HG02973 (cell line): ENCODE measurements at regions not wholly inside any gene's neighbourhood (a gene's known extent, or its start where the extent isn't known, plus 50 kb on each side); places are given as distances from the start of the nearest gene placed in this dataset.

Source experiments
- ATAC-seq: cut with Tn5 transposase; IDR thresholded peaks from one replicate; pipeline ENCODE4 v1.9.1; 2021; ENCODE audit warnings: moderate library complexity; ENCODE audit not compliant: unreplicated experiment

- no peak for ATAC-seq
Observed at GRCh38 chr16:5379954-5380353, 282.4 kb upstream of the EEF2KMT start.

GRCh38 chr16:5378531-5378930 is 280.9 kb upstream of the EEF2KMT start:
- no peak for ATAC-seq

GRCh38 chr16:5377280-5377898 is 279.8 kb upstream of the EEF2KMT start:
- no peak for ATAC-seq

- no peak for ATAC-seq
Observed at GRCh38 chr16:5374184-5374583, 276.6 kb upstream of the EEF2KMT start.

GRCh38 chr16:5367951-5368350 is 270.4 kb upstream of the EEF2KMT start:
- ATAC-seq, result no peak

GRCh38 chr16:5366126-5366525 is 268.5 kb upstream of the EEF2KMT start:
- no peak for ATAC-seq

- ATAC-seq, result no peak
Observed at GRCh38 chr16:5364186-5364585, 266.6 kb upstream of the EEF2KMT start.

- ATAC-seq, result no peak
Observed at GRCh38 chr16:5361322-5361721, 263.7 kb upstream of the EEF2KMT start.

GRCh38 chr16:5354645-5355044 is 257.1 kb upstream of the EEF2KMT start:
- ATAC-seq, result no peak

- no peak for ATAC-seq
Observed at GRCh38 chr16:5349670-5350517, 252.3 kb upstream of the EEF2KMT start.

- no peak for ATAC-seq
Observed at GRCh38 chr16:5349101-5349500, 251.5 kb upstream of the EEF2KMT start.

- no peak for ATAC-seq
Observed at GRCh38 chr16:5347561-5347960, 250.0 kb upstream of the EEF2KMT start.

- no peak for ATAC-seq
Observed at GRCh38 chr16:5336941-5337340, 239.3 kb upstream of the EEF2KMT start.

- no peak for ATAC-seq
Observed at GRCh38 chr16:5333991-5334390, 236.4 kb upstream of the EEF2KMT start.

- no peak for ATAC-seq
Observed at GRCh38 chr16:5333126-5333525, 235.5 kb upstream of the EEF2KMT start.

GRCh38 chr16:5330058-5330457 is 232.5 kb upstream of the EEF2KMT start:
- no peak for ATAC-seq

GRCh38 chr16:5328546-5328945 is 231.0 kb upstream of the EEF2KMT start:
- ATAC-seq, result no peak

GRCh38 chr16:5326395-5326794 is 228.8 kb upstream of the EEF2KMT start:
- ATAC-seq, result no peak

- no peak for ATAC-seq
Observed at GRCh38 chr16:5325932-5326331, 228.3 kb upstream of the EEF2KMT start.

- ATAC-seq, result no peak
Observed at GRCh38 chr16:5323284-5324141, 225.9 kb upstream of the EEF2KMT start.

GRCh38 chr16:5321930-5322329 is 224.3 kb upstream of the EEF2KMT start:
- ATAC-seq, result no peak

GRCh38 chr16:5319799-5320198 is 222.2 kb upstream of the EEF2KMT start:
- no peak for ATAC-seq
